Breast epithelium (tissue), 4 donors: ENCODE measurements at regions not wholly inside any gene's neighbourhood (a gene's known extent, or its start where the extent isn't known, plus 50 kb on each side); places are given as distances from the start of the nearest gene placed in this dataset.

Source experiments
- DNase-seq, 2 donors: peaks; one replicate each; pipeline ENCODE4 v3.0.0-alpha.2; 2019; ENCODE audit warnings: low spot score in 2 of 2
- H3K27ac ChIP-seq, 2 donors: fragments of 200-600 bp; sonication (generic) in 1 of 2; one replicate each; pipeline ENCODE4 v1.5.1; 2016 to 2019; ENCODE audit warnings: mild to moderate bottlenecking in 1 of 2
- H3K27me3 ChIP-seq, 2 donors: fragments of 200-600 bp; sonication (generic) in 1 of 2; one replicate each; pipeline versions ENCODE4 v1.5.1 to v1.6.0; 2017 to 2019; ENCODE audit warnings: control low read depth in 1 of 2, mild to moderate bottlenecking in 1 of 2
- H3K36me3 ChIP-seq: fragments of 200-600 bp; one replicate; pipeline ENCODE4 v1.5.1; 2019
- H3K4me1 ChIP-seq, 2 donors: fragments of 200-600 bp; sonication (generic); one replicate each; pipeline ENCODE4 v1.5.1; 2016 to 2019; ENCODE audit warnings: control low read depth in 1 of 2
- H3K4me3 ChIP-seq, 3 donors: fragments of 200-600 bp; sonication (generic); 1 replicate in 2 of 3; 2 replicates in 1 of 3; pipeline ENCODE4 v1.5.1; 2016 to 2019; ENCODE audit warnings: mild to moderate bottlenecking in 3 of 3, moderate library complexity in 2 of 3
- H3K9me3 ChIP-seq, 2 donors: fragments of 200-600 bp; sonication (generic) in 1 of 2; one replicate each; pipeline ENCODE4 v1.5.1; 2016 to 2019; ENCODE audit warnings: control low read depth in 1 of 2
- POLR2A ChIP-seq: fragments of 450-650 bp; IDR thresholded peaks from one replicate; pipeline ENCODE4 v1.6.1; 2016; ENCODE audit warnings: antibody characterized with exemption, mild to moderate bottlenecking, moderate library complexity
- POLR2AphosphoS5 ChIP-seq, 3 donors: sonication (generic); formaldehyde crosslinking; IDR thresholded peaks; one replicate each; pipeline ENCODE4 v1.6.1; 2017; ENCODE audit warnings: antibody characterized with exemption in 3 of 3
- intact Hi-C: fragments of 100-400 bp; cut with DNase I; formaldehyde crosslinking; loops from one replicate; pipeline ENCODE4 v1.15.1; 2023; ENCODE audit warnings: low total_unique reads
- TF ChIP-seq, protein P1 (sequence below), 3 donors: fragments of 450-650 bp; IDR thresholded peaks; one replicate each; pipeline ENCODE4 v1.5.1; 2016 to 2017; ENCODE audit warnings: antibody characterized with exemption in 3 of 3, mild to moderate bottlenecking in 3 of 3, moderate library complexity in 3 of 3

GRCh38 chr1:59241909-59242308 is 55.0 kb upstream of the FGGY start:
- intact Hi-C loops, result no loop called here
- no peak overlapping the region for H3K27ac ChIP-seq
- TF ChIP-seq POLR2AphosphoS5 (IDR thresholded peaks at IDR 0.05) (no peak), POLR2A (no peak)
- TF ChIP-seq, protein P1, sequence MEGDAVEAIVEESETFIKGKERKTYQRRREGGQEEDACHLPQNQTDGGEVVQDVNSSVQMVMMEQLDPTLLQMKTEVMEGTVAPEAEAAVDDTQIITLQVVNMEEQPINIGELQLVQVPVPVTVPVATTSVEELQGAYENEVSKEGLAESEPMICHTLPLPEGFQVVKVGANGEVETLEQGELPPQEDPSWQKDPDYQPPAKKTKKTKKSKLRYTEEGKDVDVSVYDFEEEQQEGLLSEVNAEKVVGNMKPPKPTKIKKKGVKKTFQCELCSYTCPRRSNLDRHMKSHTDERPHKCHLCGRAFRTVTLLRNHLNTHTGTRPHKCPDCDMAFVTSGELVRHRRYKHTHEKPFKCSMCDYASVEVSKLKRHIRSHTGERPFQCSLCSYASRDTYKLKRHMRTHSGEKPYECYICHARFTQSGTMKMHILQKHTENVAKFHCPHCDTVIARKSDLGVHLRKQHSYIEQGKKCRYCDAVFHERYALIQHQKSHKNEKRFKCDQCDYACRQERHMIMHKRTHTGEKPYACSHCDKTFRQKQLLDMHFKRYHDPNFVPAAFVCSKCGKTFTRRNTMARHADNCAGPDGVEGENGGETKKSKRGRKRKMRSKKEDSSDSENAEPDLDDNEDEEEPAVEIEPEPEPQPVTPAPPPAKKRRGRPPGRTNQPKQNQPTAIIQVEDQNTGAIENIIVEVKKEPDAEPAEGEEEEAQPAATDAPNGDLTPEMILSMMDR (IDR thresholded peaks at IDR 0.05), result no peak
- no peaks in the 10 kb centered on the region for H3K36me3 ChIP-seq
- no peaks in the 10 kb centered on the region for H3K4me1 ChIP-seq
- no peak overlapping the region for H3K4me3 ChIP-seq
- H3K9me3 ChIP-seq, result no peaks in the 10 kb centered on the region
- H3K27me3 ChIP-seq, result no peaks in the 10 kb centered on the region
- DNase-seq, result no peak

GRCh38 chr1:59242370-59242769 is 54.5 kb upstream of the FGGY start:
- DNase-seq, result no peak
- TF ChIP-seq POLR2A (no peak), POLR2AphosphoS5 (IDR thresholded peaks at IDR 0.05) (no peak)
- TF ChIP-seq, protein P1 (IDR thresholded peaks at IDR 0.05), result no peak
- Histone ChIP-seq H3K27ac (no peak overlapping the region), H3K9me3 (no peaks in the 10 kb centered on the region), H3K4me3 (no peak overlapping the region), H3K27me3 (no peaks in the 10 kb centered on the region), H3K4me1 (no peaks in the 10 kb centered on the region), H3K36me3 (no peaks in the 10 kb centered on the region)
- intact Hi-C loops, result no loop called here

DNA sequence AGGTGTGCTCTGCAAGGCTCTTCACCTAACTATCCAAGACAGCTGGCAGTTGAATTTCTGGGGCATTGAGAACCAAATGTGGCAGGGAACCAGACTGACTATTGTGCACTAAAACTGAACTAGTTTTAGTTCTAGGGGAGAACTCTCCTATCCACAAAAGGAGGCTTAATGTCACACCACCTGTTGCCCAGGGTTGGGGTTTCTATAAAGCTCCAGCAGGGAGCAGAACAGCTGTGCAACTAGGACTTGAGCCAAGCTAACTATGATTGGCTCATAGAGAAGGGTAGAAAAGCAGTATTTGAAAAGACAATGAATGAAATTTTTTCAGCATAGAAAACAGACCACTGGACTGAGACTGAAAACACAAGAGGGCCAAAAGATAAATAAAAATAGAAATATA is 53.3 kb upstream of the FGGY start:
- Histone ChIP-seq H3K36me3 (no peaks in the 10 kb centered on the region), H3K4me3 (no peak overlapping the region), H3K27ac (no peak overlapping the region), H3K4me1 (no peaks in the 10 kb centered on the region), H3K27me3 (no peaks in the 10 kb centered on the region), H3K9me3 (no peaks in the 10 kb centered on the region)
- DNase-seq, result no peak
- no peak for TF ChIP-seq POLR2A
- TF ChIP-seq, protein P1 (IDR thresholded peaks at IDR 0.05), result no peak
- no peak for TF ChIP-seq POLR2AphosphoS5 (IDR thresholded peaks at IDR 0.05)
- intact Hi-C loops, result no loop called here

DNA sequence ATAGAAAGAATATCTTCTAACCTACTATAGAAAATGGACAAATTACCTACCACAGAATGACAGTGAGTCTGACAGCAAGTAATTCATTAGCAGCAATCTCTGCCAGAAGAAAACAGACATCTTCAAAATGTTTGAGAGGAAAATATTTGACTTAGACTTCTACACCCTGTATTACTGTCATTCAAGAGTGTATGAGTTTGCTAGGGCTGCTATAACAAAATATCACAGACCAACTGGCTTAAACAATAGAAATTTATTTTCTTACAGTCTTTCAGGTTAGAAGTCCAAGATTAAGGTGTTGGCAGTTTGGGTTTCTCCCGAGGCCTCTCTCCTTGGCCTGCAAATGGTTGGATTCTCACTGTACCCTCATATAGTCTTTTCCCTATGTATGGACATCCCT is 52.9 kb upstream of the FGGY start:
- no peak overlapping the region for H3K4me3 ChIP-seq
- H3K27ac ChIP-seq, result no peak overlapping the region
- intact Hi-C loops, result no loop called here
- no peaks in the 10 kb centered on the region for H3K36me3 ChIP-seq
- H3K27me3 ChIP-seq, result no peaks in the 10 kb centered on the region
- no peak for TF ChIP-seq POLR2A
- no peak for TF ChIP-seq POLR2AphosphoS5 (IDR thresholded peaks at IDR 0.05)
- DNase-seq, result no peak
- H3K9me3 ChIP-seq, result no peaks in the 10 kb centered on the region
- no peaks in the 10 kb centered on the region for H3K4me1 ChIP-seq

- Histone ChIP-seq H3K36me3 (no peaks in the 10 kb centered on the region), H3K4me3 (no peak overlapping the region), H3K4me1 (no peaks in the 10 kb centered on the region), H3K27me3 (no peaks in the 10 kb centered on the region), H3K27ac (no peak overlapping the region), H3K9me3 (no peaks in the 10 kb centered on the region)
- DNase-seq, result no peak
- TF ChIP-seq POLR2A, result no peak
- TF ChIP-seq POLR2AphosphoS5 (IDR thresholded peaks at IDR 0.05), result no peak
- TF ChIP-seq, protein P1 (IDR thresholded peaks at IDR 0.05), result no peak
- intact Hi-C loops, result no loop called here
These were observed 52.0 kb upstream of the FGGY start for GRCh38 chr1:59244891-59245290.
